Activated CD4-positive, alpha-beta T cell treated with anti-CD3 and anti-CD28 coated beads, Interleukin-2, amount 10 ng/mL, durations not matched to agents 7 days and 5 days (primary cell): ENCODE measurements at regions not wholly inside any gene's neighbourhood (a gene's known extent, or its start where the extent isn't known, plus 50 kb on each side); places are given as distances from the start of the nearest gene placed in this dataset.

Experiments used
- CTCF ChIA-PET: fragments of 350-600 bp; sonication (Branson Sonifier 250); formaldehyde crosslinking; loops from one replicate; lab custom pipeline; 2021; ENCODE audit warnings: antibody characterized with exemption; lab: Charles Lee
- POLR2A ChIA-PET: fragments of 350-600 bp; sonication (Branson Sonifier 250); formaldehyde crosslinking; loops from one replicate; lab custom pipeline; 2021; ENCODE audit warnings: antibody characterized with exemption; lab: Charles Lee
- DNase-seq: peaks from one replicate; pipeline ENCODE4 v3.0.0-alpha.2; 2020
- H3K27ac Mint-ChIP-seq: one replicate; pipeline ENCODE4 v1.8.0; 2021; ENCODE audit warnings: mild to moderate bottlenecking, moderate library complexity, mixed read lengths
- H3K27me3 Mint-ChIP-seq: one replicate; pipeline ENCODE4 v1.8.0; 2021; ENCODE audit warnings: mixed read lengths
- H3K36me3 Mint-ChIP-seq: one replicate; pipeline ENCODE4 v1.8.0; 2021; ENCODE audit warnings: low read depth, mixed read lengths
- H3K4me1 Mint-ChIP-seq: one replicate; pipeline ENCODE4 v1.8.0; 2021; ENCODE audit warnings: mixed read lengths
- H3K4me3 Mint-ChIP-seq: one replicate; pipeline ENCODE4 v1.8.0; 2021; ENCODE audit warnings: mild to moderate bottlenecking, moderate library complexity, mixed read lengths
- H3K9me3 Mint-ChIP-seq: one replicate; pipeline ENCODE4 v1.8.0; 2021; ENCODE audit warnings: mixed read lengths

DNA sequence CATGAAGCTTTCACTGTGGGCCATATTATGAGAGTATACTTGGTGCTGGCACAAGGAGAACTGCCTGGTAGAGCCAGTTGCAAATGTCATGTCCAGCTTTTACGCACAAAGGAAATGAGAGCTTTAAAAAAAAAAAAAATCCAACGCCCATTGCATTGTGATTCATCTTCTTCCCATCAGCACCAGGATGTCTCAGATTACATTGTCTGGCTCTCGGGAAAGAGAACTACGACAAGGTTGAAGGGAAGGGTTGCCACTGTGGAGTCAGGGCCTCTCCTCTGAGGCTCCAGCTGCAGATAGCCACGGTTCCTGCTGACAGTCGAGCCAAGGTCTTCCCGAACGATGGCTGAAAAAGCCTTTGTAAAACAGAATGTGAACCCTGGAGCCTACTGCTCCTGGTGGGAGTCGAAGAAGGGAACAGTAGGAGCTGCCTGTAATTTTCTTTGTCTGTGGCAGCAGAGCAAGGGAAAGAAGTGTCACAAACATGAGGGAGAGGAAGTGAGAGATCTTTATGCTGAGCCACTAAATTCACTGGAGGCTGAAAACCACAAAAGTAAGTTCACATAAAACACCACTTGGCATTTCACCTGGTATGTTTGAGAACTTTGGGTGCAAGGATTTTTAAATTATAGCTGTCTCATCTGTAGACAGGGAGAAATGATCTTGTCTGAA is 704.7 kb downstream of the DIAPH3 start:
- Mint-ChIP-seq H3K4me1 (peaks cover 6% of the 10 kb centered on the region), H3K36me3 (no peaks in the 10 kb centered on the region), H3K27me3 (no peaks in the 10 kb centered on the region), H3K4me3 (no peak overlapping the region), H3K9me3 (no peaks in the 10 kb centered on the region), H3K27ac (no peak overlapping the region)
- CTCF ChIA-PET, result interaction anchor here (1.2 to 1.9 kb wide), 3 partner anchors 10 to 349 kb away, joined by 3 to 7 read pairs (median 3); no protein-coding TSS in a partner anchor
- POLR2A ChIA-PET, result no interaction called here
- no peak for DNase-seq

DNA sequence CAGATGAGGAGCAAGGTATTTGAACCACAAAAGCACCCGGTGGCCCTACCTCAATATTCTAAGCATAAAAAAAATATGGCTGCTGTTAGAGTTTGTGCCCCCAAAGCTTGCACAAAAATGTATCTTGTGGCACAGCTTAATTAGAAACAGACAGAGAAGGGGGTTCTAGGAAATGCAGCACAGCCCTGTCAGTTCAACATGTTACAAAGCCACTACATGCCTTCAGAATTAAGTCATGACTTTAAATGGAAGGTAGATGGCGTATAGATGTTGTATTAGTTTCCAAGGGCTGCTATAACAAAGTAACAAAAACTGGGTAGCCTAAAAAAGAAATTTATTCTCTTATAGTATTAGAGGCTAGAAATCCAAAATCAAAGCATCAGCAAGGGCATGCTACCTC is 703.8 kb downstream of the DIAPH3 start:
- Mint-ChIP-seq H3K9me3 (no peaks in the 10 kb centered on the region), H3K4me1 (peaks cover 6% of the 10 kb centered on the region), H3K36me3 (no peaks in the 10 kb centered on the region), H3K4me3 (no peak overlapping the region), H3K27me3 (peaks cover 3% of the 10 kb centered on the region), H3K27ac (no peak overlapping the region)
- POLR2A ChIA-PET, result no interaction called here
- CTCF ChIA-PET, result interaction anchor here (1.6 to 1.9 kb wide), 2 partner anchors 11 to 51 kb away, joined by 3 to 7 read pairs; no protein-coding TSS in a partner anchor
- DNase-seq, result no peak

DNA sequence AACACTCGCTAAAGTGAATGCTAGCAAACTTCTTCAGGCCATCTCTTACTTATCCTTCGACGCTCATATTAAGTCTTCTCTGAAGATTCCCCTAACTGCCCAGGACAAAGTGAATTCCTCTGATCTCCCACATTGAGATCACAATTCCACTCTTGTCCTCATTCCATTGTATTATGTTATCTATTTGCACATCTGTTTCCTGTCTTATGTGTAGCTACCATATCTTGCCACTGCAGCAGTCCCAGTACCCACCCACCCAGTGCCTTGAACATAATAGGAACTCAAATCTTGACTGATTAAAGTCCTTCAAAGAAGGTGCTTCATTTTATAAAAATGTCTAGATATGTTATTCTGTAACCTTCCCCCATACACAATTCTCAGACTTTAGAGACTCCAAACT is 702.3 kb downstream of the DIAPH3 start:
- H3K27me3 Mint-ChIP-seq, result peaks cover 3% of the 10 kb centered on the region
- no peak overlapping the region for H3K27ac Mint-ChIP-seq
- ChIA-PET CTCF (no interaction called here), POLR2A (no interaction called here)
- H3K9me3 Mint-ChIP-seq, result no peaks in the 10 kb centered on the region
- H3K4me3 Mint-ChIP-seq, result no peak overlapping the region
- no peaks in the 10 kb centered on the region for H3K36me3 Mint-ChIP-seq
- no peak for DNase-seq
- peaks cover 6% of the 10 kb centered on the region for H3K4me1 Mint-ChIP-seq

DNA sequence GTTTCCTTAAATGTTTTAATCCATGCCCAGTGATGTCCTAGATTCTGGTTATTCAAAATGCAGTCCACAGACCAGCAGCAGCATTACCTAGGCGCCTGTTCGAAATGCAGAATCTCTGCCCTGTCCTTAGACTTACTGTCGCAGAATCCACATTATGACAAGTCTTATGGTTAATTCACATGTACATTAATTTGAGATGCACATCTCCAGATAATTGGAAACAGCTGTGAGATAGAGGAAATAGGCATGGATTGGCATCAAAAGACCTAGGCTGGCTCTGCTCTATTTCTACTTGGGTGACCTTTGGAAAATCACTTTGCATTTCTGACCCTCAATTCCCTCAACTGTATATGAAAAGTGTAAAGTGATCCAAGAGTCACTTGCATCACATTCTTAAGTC is 700.7 kb downstream of the DIAPH3 start:
- ChIA-PET CTCF (no interaction called here), POLR2A (no interaction called here)
- no peak overlapping the region for H3K27ac Mint-ChIP-seq
- H3K9me3 Mint-ChIP-seq, result no peaks in the 10 kb centered on the region
- H3K4me1 Mint-ChIP-seq, result peaks cover 6% of the 10 kb centered on the region
- DNase-seq, result no peak
- peaks cover 3% of the 10 kb centered on the region for H3K27me3 Mint-ChIP-seq
- no peaks in the 10 kb centered on the region for H3K36me3 Mint-ChIP-seq
- no peak overlapping the region for H3K4me3 Mint-ChIP-seq

DNA sequence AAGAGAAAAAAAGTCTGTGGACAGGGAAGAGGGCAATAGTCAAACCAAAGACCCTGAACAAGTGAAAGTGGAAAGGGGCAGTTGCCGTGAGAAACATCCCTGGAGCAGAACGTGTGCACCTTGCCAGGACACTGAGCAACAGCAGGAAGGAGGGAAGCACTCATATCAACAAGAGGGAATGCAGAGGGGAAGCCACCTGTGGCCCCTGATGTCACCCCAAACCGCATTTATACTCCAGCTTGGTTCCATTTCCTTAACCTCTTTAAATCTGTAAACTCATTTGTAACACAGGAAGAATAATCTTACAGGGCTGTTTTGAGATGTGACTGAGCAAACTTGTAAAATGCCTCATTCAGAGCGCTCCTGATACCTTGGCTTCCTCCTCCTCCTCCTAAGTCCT is 698.8 kb downstream of the DIAPH3 start:
- Mint-ChIP-seq H3K9me3 (peaks cover 2% of the 10 kb centered on the region), H3K27ac (no peak overlapping the region), H3K4me3 (no peak overlapping the region), H3K4me1 (no peaks in the 10 kb centered on the region), H3K27me3 (peaks cover 8% of the 10 kb centered on the region), H3K36me3 (no peaks in the 10 kb centered on the region)
- DNase-seq, result no peak
- CTCF ChIA-PET, result no interaction called here
- POLR2A ChIA-PET, result no interaction called here

DNA sequence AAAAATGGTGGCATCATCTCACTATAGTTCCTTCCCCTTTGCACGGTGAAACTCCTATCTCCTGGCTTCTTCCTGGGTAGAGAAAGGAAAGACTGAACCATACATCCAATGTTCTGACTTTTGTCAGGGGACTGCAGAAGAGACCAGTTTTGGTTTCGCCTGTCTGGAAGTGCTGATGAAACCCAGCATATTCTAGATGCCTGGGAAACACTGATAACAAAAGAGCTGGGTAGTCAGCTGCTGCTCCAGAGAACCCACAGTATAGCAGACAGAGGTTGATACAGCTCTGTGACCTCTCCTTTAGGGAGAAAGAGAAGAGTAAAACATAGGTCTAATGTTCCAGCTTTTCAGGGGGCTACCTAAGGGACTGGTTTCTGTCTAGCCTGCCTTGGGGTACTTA is 695.3 kb downstream of the DIAPH3 start:
- Mint-ChIP-seq H3K4me3 (no peak overlapping the region), H3K9me3 (peaks cover 2% of the 10 kb centered on the region), H3K4me1 (no peaks in the 10 kb centered on the region), H3K36me3 (no peaks in the 10 kb centered on the region), H3K27me3 (peaks cover 17% of the 10 kb centered on the region), H3K27ac (no peak overlapping the region)
- CTCF ChIA-PET, result interaction anchor here (0.9 kb wide), 1 partner anchor 28 kb away, joined by 3 read pairs; no protein-coding TSS in a partner anchor
- POLR2A ChIA-PET, result no interaction called here
- no peak for DNase-seq

DNA sequence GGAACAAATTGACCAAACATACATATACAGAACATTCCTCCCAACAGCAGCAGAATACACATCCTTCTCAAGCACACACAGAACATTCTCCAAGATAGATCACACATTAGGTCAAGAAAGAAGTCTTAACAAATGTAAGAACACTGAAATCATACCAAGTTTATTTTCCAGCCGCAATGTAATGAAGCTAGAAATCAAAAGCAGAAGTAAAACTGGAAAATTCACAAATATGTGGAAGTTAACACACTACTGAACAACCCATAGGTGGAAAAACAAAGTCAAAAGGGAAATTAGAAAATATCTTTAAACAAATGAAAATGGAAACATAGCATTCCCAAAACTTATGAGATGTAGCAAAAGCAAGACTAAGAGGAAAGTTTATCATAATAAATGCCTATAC is 692.6 kb downstream of the DIAPH3 start:
- Mint-ChIP-seq H3K27me3 (peaks cover 14% of the 10 kb centered on the region), H3K4me1 (no peaks in the 10 kb centered on the region), H3K4me3 (no peak overlapping the region), H3K9me3 (peaks cover 2% of the 10 kb centered on the region), H3K27ac (no peak overlapping the region), H3K36me3 (no peaks in the 10 kb centered on the region)
- DNase-seq, result no peak
- ChIA-PET CTCF (interaction anchor here (0.6 kb wide), 1 partner anchor 10 kb away, joined by 4 read pairs; no protein-coding TSS in a partner anchor), POLR2A (no interaction called here)

DNA sequence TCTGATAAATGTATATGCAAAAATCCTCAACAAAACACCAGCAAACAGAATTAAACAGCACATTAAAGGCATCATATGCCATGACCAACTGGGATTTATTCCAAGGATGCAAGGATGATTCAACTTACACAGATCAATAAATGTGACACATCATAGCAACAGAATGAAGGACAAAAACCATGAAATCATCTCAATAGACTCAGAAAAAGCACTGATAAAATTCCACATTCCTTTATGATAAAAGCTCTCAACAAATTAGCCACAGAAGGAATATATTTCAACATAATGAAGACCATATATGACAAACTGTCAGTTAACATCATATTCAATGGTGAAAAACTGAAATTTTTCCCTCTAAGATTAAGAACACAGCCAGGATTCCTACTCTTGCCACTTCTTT is 691.6 kb downstream of the DIAPH3 start:
- ChIA-PET CTCF (no interaction called here), POLR2A (no interaction called here)
- no peak for DNase-seq
- Mint-ChIP-seq H3K4me3 (no peak overlapping the region), H3K9me3 (peaks cover 2% of the 10 kb centered on the region), H3K4me1 (no peaks in the 10 kb centered on the region), H3K36me3 (no peaks in the 10 kb centered on the region), H3K27ac (no peak overlapping the region), H3K27me3 (peaks cover 14% of the 10 kb centered on the region)

DNA sequence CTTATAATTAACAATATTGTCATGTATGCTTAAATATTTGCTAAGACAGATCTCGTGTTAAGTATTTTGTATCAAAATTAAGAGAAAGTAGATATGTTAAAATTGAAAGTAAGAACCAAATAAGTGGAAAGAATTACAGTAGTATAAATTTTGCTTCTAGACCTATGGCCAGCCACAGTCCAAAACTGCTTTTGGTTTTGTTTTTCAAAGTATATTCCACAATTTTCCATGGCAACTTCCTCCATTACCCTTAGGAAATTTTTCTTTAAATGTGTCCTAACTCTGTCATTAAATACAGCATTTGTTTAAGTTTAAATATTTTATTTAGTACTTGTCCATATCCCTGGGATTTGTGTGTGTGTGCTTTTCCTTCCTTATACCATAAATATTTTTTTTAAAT is 689.0 kb downstream of the DIAPH3 start:
- no peak overlapping the region for H3K4me3 Mint-ChIP-seq
- H3K4me1 Mint-ChIP-seq, result no peaks in the 10 kb centered on the region
- no peaks in the 10 kb centered on the region for H3K9me3 Mint-ChIP-seq
- no peak for DNase-seq
- H3K27ac Mint-ChIP-seq, result no peak overlapping the region
- CTCF ChIA-PET, result no interaction called here
- no peaks in the 10 kb centered on the region for H3K36me3 Mint-ChIP-seq
- POLR2A ChIA-PET, result no interaction called here
- H3K27me3 Mint-ChIP-seq, result peaks cover 11% of the 10 kb centered on the region

DNA sequence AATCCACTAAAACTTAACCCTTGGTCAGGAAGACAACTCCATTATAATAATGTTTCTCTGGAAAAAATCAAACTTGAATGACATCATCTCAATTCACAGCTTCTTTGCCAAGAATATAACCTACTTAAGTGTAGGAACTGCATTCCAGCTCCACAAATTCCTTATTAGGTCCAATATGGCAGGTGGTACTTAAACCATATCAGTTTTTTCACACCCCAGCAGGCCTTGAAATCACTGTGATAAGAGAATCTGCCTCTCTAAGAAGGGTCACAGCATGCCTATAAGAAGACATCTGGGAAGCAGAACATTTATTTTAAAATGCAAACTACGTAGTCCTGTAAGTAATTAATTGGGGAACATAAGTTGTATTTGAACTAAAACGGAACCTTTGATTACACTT is 687.8 kb downstream of the DIAPH3 start:
- Mint-ChIP-seq H3K27me3 (peaks cover 8% of the 10 kb centered on the region), H3K9me3 (no peaks in the 10 kb centered on the region), H3K36me3 (no peaks in the 10 kb centered on the region), H3K4me1 (no peaks in the 10 kb centered on the region), H3K4me3 (no peak overlapping the region), H3K27ac (no peak overlapping the region)
- CTCF ChIA-PET, result no interaction called here
- POLR2A ChIA-PET, result no interaction called here
- DNase-seq, result no peak

DNA sequence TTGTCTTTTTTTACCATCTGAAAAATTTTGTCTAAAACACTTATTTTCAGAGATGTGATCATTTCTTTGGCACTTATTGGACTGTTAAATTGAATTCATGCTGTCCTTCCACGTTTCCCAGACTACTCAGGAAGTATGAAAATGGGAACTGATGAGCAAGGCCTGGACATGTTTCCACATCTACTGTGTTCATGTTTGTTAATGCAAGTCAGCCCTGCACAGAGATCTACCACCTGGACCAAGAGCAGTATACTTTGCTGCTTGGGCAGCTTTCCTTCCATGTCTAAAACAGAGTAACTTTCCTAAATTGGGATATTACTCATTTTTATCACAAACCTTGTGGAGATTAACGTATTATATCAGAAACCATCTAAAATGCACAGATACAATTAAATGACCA is 687.4 kb downstream of the DIAPH3 start:
- peaks cover 7% of the 10 kb centered on the region for H3K27me3 Mint-ChIP-seq
- H3K36me3 Mint-ChIP-seq, result no peaks in the 10 kb centered on the region
- no peaks in the 10 kb centered on the region for H3K9me3 Mint-ChIP-seq

DNA sequence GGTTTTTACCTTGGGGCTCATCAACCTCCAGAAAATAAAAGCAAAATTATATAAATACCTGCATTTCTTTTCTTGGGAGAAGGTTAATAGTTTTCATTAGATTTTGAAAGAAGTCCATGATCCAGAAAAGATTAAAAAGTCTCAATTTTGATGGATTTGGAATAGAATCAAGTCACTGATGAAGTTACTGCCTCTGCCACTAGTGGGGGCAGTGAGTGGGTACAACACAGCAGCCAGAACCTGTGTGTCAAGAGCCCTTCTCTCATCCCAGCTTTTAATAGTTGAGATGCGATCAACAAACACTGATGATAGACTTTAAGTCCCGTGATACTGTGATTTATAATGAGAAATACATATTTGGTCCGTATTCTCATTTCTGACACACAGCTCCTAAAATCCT is 686.7 kb downstream of the DIAPH3 start:
- H3K4me1 Mint-ChIP-seq, result no peaks in the 10 kb centered on the region
- ChIA-PET CTCF (no interaction called here), POLR2A (no interaction called here)
- no peak overlapping the region for H3K27ac Mint-ChIP-seq
- peaks cover 7% of the 10 kb centered on the region for H3K27me3 Mint-ChIP-seq
- H3K9me3 Mint-ChIP-seq, result no peaks in the 10 kb centered on the region
- H3K4me3 Mint-ChIP-seq, result no peak overlapping the region
- no peaks in the 10 kb centered on the region for H3K36me3 Mint-ChIP-seq
- no peak for DNase-seq

More for the DNA sequence above, 687.4 kb downstream of the DIAPH3 start:
- Mint-ChIP-seq H3K4me3 (no peak overlapping the region), H3K4me1 (no peaks in the 10 kb centered on the region), H3K27ac (no peak overlapping the region)
- DNase-seq, result no peak
- ChIA-PET POLR2A (no interaction called here), CTCF (no interaction called here)

DNA sequence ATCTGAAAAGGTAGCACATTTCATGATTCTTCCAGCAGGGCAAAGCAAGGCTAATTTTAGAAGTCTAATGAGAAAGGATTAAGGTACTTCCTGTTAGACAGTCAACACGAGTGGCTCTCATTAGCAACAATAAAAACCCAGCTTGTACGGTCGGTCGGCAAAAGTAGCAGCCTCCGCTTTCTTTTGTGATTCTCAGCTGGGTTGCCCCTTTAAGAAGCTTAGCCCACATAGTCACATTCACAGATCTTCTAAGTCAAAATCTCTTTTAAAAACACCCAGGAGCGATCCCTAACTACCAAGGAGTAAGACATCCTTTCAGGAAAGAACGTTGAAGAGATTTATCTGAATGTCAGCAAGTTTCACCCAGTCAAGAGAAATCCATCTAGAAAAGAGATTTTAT is 684.8 kb downstream of the DIAPH3 start:
- POLR2A ChIA-PET, result no interaction called here
- Mint-ChIP-seq H3K4me3 (no peak overlapping the region), H3K27ac (no peak overlapping the region)

DNA sequence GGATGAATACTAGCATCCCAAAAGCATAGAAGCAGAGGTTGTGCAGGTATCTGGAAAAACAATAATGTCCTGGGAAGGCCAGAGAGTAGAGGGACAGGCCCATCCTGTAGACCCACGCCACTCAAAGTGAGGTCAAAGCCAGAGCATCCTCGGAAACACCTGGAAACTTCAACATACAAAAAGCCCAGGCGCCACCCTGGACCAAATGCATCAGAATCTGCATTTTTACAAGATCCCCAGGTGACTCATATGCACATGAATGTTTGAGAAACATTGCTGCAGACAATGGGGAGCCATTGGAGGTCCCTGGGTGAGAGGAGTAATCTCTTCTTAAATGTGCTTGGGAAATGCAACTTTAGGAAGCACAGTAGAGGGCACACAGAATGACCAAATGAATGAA is 684.1 kb downstream of the DIAPH3 start:
- POLR2A ChIA-PET, result no interaction called here
- no peak overlapping the region for H3K4me3 Mint-ChIP-seq
- no peak overlapping the region for H3K27ac Mint-ChIP-seq
- CTCF ChIA-PET, result no interaction called here
- H3K9me3 Mint-ChIP-seq, result no peaks in the 10 kb centered on the region
- peaks cover 7% of the 10 kb centered on the region for H3K27me3 Mint-ChIP-seq
- DNase-seq, result no peak
- H3K36me3 Mint-ChIP-seq, result no peaks in the 10 kb centered on the region
- H3K4me1 Mint-ChIP-seq, result no peaks in the 10 kb centered on the region

More for the DNA sequence above, 684.8 kb downstream of the DIAPH3 start:
- Mint-ChIP-seq H3K9me3 (no peaks in the 10 kb centered on the region), H3K27me3 (peaks cover 7% of the 10 kb centered on the region), H3K36me3 (no peaks in the 10 kb centered on the region), H3K4me1 (no peaks in the 10 kb centered on the region)
- DNase-seq, result no peak
- CTCF ChIA-PET, result no interaction called here
